Heart right ventricle (tissue), 16 donors: ENCODE measurements at regions not wholly inside any gene's neighbourhood (a gene's known extent, or its start where the extent isn't known, plus 50 kb on each side); places are given as distances from the start of the nearest gene placed in this dataset.
A peak's percentile ranks its signal among the peaks of the same experiment; 100 is the strongest.

ENCODE experiments used
- ATAC-seq, 8 donors: fragments of 200-7000 bp; cut with Tn5 transposase; one replicate each; pipeline ENCODE4 v1.9.1; 2020; ENCODE audit warnings: mild to moderate bottlenecking in 8 of 8, moderate library complexity in 8 of 8, moderate number of reproducible peaks in 1 of 8
- DNase-seq, 2 donors: peaks; one replicate each; pipeline ENCODE4 v3.0.0-alpha.2; 2020
- H3K27ac ChIP-seq, 10 donors: fragments of 200-600 bp; sonication (generic) in 2 of 10; one replicate each; pipeline versions ENCODE4 v1.5.0 to v1.8.0; 2020 to 2022; ENCODE audit warnings: mild to moderate bottlenecking in 3 of 10
- H3K27me3 ChIP-seq, 7 donors: fragments of 200-600 bp; one replicate each; pipeline ENCODE4 v1.8.0; 2021 to 2022; ENCODE audit warnings: mild to moderate bottlenecking in 2 of 7
- H3K36me3 ChIP-seq, 9 donors: fragments of 200-600 bp; sonication (generic) in 1 of 9; one replicate each; pipeline versions ENCODE4 v1.5.0 to v1.8.0; 2020 to 2022; ENCODE audit warnings: mild to moderate bottlenecking in 2 of 9
- H3K4me1 ChIP-seq, 9 donors: fragments of 200-600 bp; sonication (generic) in 1 of 9; one replicate each; pipeline versions ENCODE4 v1.5.0 to v1.8.0; 2020 to 2022; ENCODE audit warnings: mild to moderate bottlenecking in 4 of 9
- H3K4me3 ChIP-seq, 10 donors: fragments of 200-600 bp; sonication (generic) in 2 of 10; one replicate each; pipeline versions ENCODE4 v1.5.0 to v1.8.0; 2020 to 2022; ENCODE audit warnings: mild to moderate bottlenecking in 7 of 10, moderate library complexity in 2 of 10
- H3K9me3 ChIP-seq, 11 donors: fragments of 200-600 bp in 10 of 11; sonication (generic) in 2 of 11; one replicate each; pipeline versions ENCODE4 v1.5.0 to v1.8.0; 2013 to 2022; ENCODE audit warnings: mild to moderate bottlenecking in 2 of 11, control low read depth in 1 of 11, moderate library complexity in 1 of 11
- WGBS, 2 donors: extraction: QIAGEN DNeasy Blood & Tissue Kit; methylation state at CpG; one replicate each; pipeline ENCODE4 v1.1.7; 2013; ENCODE audit warnings: inconsistent platforms in 1 of 2; 5-methylcytosine and 5-hydroxymethylcytosine counted together
- intact Hi-C, 10 donors: fragments of 100-400 bp; cut with DNase I; formaldehyde crosslinking; loops; one replicate each; pipeline versions ENCODE4 v1.11.1 to v1.14.2; 2022
- TF ChIP-seq, protein P1 (sequence below), 9 donors: fragments of 200-600 bp; sonication (generic) in 2 of 9; IDR thresholded peaks; one replicate each; pipeline versions ENCODE4 v1.5.0 to v1.8.0; 2021 to 2022; ENCODE audit warnings: antibody characterized with exemption in 9 of 9, mild to moderate bottlenecking in 5 of 9, moderate library complexity in 1 of 9
- donor health status: Arrhythmogenic right ventricular cardiomyopathy.
- donor health status: ischemic (EF 13 %, LVEDD 7.1; RV severe dilation, severe dysfunction).
- donor health status: healthy with polysubstance abuse.
- donor health status: DM: no; HTN: yes; CAD: no.
- donor health status: DM: no; HTN: no; CAD: no.
- donor health status: ischemic (EF 25% LVEDD 6.9; RV normal size, moderate dysfunction).
- donor health status: ischemic (EF 25% LVEDD 5.7; RV mildly dilated, moderate dysfunction).
- donor health status: healthy.
- donor health status: DM: yes; HTN: yes; CAD: no.
- donor health status: Ischemic cardiomyopathy.
- donor health status: ischemic (EF 35%, LVEDD 5.7; RV mildly dilated, moderate dysfunction).
- donor health status: nonischemic (EF 11% LVEDD 7.7; RV severe dilation, severe dysfunction).
- donor health status: DM: yes; HTN: yes; CAD: no.
- donor health status: PGD.
- donor health status: ischemic (EF 29% LVEDD 5.4; RV normal size, mild dysfunction).
- donor health status: nonischemic (EF 23%, LVEDD 6.1; RV moderate dilation, normal function).

GRCh38 chr14:86515195-86515594, 985.3 kb downstream of the FLRT2 start:
- intact Hi-C loops = no loop called here
- TF ChIP-seq, protein P1, sequence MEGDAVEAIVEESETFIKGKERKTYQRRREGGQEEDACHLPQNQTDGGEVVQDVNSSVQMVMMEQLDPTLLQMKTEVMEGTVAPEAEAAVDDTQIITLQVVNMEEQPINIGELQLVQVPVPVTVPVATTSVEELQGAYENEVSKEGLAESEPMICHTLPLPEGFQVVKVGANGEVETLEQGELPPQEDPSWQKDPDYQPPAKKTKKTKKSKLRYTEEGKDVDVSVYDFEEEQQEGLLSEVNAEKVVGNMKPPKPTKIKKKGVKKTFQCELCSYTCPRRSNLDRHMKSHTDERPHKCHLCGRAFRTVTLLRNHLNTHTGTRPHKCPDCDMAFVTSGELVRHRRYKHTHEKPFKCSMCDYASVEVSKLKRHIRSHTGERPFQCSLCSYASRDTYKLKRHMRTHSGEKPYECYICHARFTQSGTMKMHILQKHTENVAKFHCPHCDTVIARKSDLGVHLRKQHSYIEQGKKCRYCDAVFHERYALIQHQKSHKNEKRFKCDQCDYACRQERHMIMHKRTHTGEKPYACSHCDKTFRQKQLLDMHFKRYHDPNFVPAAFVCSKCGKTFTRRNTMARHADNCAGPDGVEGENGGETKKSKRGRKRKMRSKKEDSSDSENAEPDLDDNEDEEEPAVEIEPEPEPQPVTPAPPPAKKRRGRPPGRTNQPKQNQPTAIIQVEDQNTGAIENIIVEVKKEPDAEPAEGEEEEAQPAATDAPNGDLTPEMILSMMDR (IDR thresholded peaks at IDR 0.05) = no peak
- Histone ChIP-seq H3K27ac (no peak overlapping the region), H3K4me1 (no peaks in the 10 kb centered on the region), H3K4me3 (no peak overlapping the region), H3K9me3 (no peaks in the 10 kb centered on the region), H3K36me3 (no peaks in the 10 kb centered on the region), H3K27me3 (no peaks in the 10 kb centered on the region)
- 76 to 83% methylated on average over 2 of the region's 2 CpGs for whole genome bisulfite sequencing, 2 donors
- ATAC-seq = no peak
- DNase-seq = no peak

DNA sequence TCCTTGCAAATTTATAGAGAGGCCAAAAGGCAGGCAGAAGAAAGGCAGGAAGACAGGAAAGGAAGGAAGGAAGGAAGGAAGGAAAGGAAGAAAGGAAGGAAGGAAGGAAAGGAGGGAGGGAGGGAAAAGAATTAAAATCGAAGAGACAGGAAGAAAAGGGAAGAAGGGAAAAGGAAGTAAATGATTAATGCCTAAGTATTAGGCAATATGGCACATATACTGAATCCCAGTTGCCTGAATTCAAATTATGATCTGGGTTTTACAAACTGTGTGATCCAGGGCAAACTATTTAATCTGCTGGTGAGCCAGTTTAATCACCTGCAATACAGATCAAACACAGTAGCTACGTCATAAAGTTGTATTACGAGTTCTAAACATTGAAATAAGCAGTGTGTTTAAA, 983.6 kb downstream of the FLRT2 start:
- Histone ChIP-seq H3K27me3 (no peaks in the 10 kb centered on the region), H3K36me3 (no peaks in the 10 kb centered on the region), H3K4me1 (no peaks in the 10 kb centered on the region), H3K4me3 (no peak overlapping the region), H3K27ac (no peak overlapping the region), H3K9me3 (no peaks in the 10 kb centered on the region)
- TF ChIP-seq, protein P1 (IDR thresholded peaks at IDR 0.05) = no peak
- WGBS, 2 donors = 67 to 69% methylated on average over 3 of the region's 3 CpGs
- ATAC-seq = no peak
- intact Hi-C loops = no loop called here
- DNase-seq = no peak

GRCh38 chr14:86513056-86513455, 983.1 kb downstream of the FLRT2 start:
- intact Hi-C loops = no loop called here
- Histone ChIP-seq H3K9me3 (no peaks in the 10 kb centered on the region), H3K4me3 (no peak overlapping the region), H3K27me3 (no peaks in the 10 kb centered on the region), H3K36me3 (no peaks in the 10 kb centered on the region), H3K27ac (no peak overlapping the region), H3K4me1 (no peaks in the 10 kb centered on the region)
- TF ChIP-seq, protein P1 (IDR thresholded peaks at IDR 0.05) = no peak
- 74 to 77% methylated on average over 4 of the region's 4 CpGs for WGBS, 2 donors
- DNase-seq (no peak), ATAC-seq (no peak)

DNA sequence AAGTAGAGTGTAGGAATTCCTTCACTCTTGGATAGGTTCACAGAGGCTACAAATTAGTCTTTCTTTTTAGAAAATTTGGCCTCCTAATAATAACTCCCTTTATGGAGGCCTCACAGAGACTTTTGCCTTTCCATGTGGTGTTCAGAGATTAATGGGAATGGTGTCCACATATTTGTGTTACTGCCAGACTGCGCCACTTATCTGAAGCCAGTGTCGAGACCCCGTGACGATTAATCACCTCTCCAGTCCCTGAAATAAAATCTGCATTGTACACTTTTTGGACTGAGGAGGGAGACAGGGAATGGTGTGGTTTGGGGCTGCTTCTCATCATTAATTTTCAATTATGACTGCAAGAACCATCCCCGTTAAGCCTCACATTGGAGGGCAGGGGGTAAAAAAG, 980.5 kb downstream of the FLRT2 start:
- TF ChIP-seq, protein P1 (IDR thresholded peaks at IDR 0.05) = no peak
- Histone ChIP-seq H3K4me3 (no peak overlapping the region), H3K4me1 (no peaks in the 10 kb centered on the region), H3K9me3 (no peaks in the 10 kb centered on the region), H3K27ac (no peak overlapping the region), H3K27me3 (no peaks in the 10 kb centered on the region), H3K36me3 (no peaks in the 10 kb centered on the region)
- intact Hi-C loops = no loop called here
- DNase-seq = no peak
- 40 to 44% methylated on average over 5 of the region's 5 CpGs for WGBS, 2 donors
- ATAC-seq = peak in 1 of 8 donors; percentile 39

DNA sequence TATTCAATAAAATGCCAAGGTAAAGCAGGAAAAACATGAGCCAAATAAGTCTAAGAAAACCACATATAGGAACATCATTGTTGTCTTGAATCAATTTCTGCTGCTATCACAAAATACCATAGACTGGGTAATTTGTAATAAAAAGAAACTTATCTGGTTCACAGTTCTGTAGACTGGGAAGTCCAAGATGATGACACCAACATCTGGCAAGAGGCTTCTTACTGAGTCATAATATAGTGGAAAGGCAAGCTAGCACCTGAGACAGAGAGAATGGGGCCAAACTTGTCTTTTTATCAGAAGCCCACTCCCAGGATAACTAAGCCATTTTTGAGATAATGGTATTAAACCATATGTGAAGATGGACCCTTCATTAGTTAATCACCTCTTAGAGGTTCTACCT, 975.9 kb downstream of the FLRT2 start:
- Histone ChIP-seq H3K36me3 (no peaks in the 10 kb centered on the region), H3K4me1 (no peaks in the 10 kb centered on the region), H3K4me3 (no peak overlapping the region), H3K9me3 (no peaks in the 10 kb centered on the region), H3K27me3 (no peaks in the 10 kb centered on the region), H3K27ac (no peak overlapping the region)
- no peak for DNase-seq
- intact Hi-C loops = no loop called here
- TF ChIP-seq, protein P1 (IDR thresholded peaks at IDR 0.05) = no peak
- ATAC-seq = no peak
